Tibial artery (tissue), 4 donors: ENCODE measurements at regions not wholly inside any gene's neighbourhood (a gene's known extent, or its start where the extent isn't known, plus 50 kb on each side); places are given as distances from the start of the nearest gene placed in this dataset.

Source experiments
- DNase-seq, 2 donors: peaks; one replicate each; pipeline ENCODE4 v3.0.0-alpha.2; 2019
- H3K27ac ChIP-seq, 2 donors: fragments of 200-600 bp; sonication (generic) in 1 of 2; 1 replicate in 1 of 2; 2 replicates in 1 of 2; pipeline ENCODE4 v1.5.1; 2018 to 2019; ENCODE audit warnings: mild to moderate bottlenecking in 1 of 2
- H3K27me3 ChIP-seq, 2 donors: fragments of 200-600 bp; sonication (generic) in 1 of 2; one replicate each; pipeline versions ENCODE4 v1.5.1 to v1.6.0; 2016 to 2019
- H3K36me3 ChIP-seq, 3 donors: fragments of 200-600 bp; sonication (generic) in 2 of 3; one replicate each; pipeline ENCODE4 v1.5.1; 2016 to 2019; ENCODE audit warnings: mild to moderate bottlenecking in 2 of 3
- H3K4me1 ChIP-seq, 4 donors: fragments of 200-600 bp; sonication (generic) in 2 of 4; 1 replicate in 3 of 4; 2 replicates in 1 of 4; pipeline ENCODE4 v1.5.1; 2016 to 2019
- H3K4me3 ChIP-seq, 2 donors: fragments of 200-600 bp; sonication (generic) in 1 of 2; 1 replicate in 1 of 2; 2 replicates in 1 of 2; pipeline ENCODE4 v1.5.1; 2018 to 2019; ENCODE audit warnings: mild to moderate bottlenecking in 2 of 2
- H3K9me3 ChIP-seq, 3 donors: fragments of 200-600 bp; sonication (generic) in 1 of 3; one replicate each; pipeline ENCODE4 v1.5.1; 2016 to 2019
- intact Hi-C: fragments of 100-400 bp; cut with DNase I; formaldehyde crosslinking; loops from one replicate; pipeline ENCODE4 v1.15.0; 2023; ENCODE audit warnings: low total_unique reads
- TF ChIP-seq, protein P1 (sequence below), 2 experiments: fragments of 200-600 bp in 1 of 2; fragments of 450-650 bp in 1 of 2; IDR thresholded peaks; one replicate each; pipeline ENCODE4 v1.5.1; 2017 to 2019; ENCODE audit warnings: antibody characterized with exemption in 2 of 2, mild to moderate bottlenecking in 1 of 2, moderate library complexity in 1 of 2

DNA sequence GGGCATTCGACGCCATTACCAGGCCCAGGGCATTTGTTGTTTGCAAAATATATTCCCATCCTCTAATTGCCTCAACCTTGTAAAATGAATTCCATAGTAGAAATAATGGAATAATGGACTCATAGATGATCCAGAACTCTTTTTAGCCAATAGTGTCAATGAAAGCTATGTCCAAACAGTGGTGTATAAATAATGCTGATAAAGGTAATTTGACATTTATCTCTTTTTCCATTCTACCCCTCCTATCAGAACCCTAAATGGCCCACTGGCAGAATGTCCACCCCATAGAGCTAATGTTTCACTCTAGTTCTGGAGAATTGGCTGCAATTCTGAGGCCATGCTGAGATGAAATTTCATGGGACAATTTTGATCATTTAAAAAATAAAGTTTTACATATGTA is 76.4 kb upstream of the DLX6 start:
- no peaks in the 10 kb centered on the region for H3K27me3 ChIP-seq
- intact Hi-C loops, result no loop called here
- TF ChIP-seq, protein P1, sequence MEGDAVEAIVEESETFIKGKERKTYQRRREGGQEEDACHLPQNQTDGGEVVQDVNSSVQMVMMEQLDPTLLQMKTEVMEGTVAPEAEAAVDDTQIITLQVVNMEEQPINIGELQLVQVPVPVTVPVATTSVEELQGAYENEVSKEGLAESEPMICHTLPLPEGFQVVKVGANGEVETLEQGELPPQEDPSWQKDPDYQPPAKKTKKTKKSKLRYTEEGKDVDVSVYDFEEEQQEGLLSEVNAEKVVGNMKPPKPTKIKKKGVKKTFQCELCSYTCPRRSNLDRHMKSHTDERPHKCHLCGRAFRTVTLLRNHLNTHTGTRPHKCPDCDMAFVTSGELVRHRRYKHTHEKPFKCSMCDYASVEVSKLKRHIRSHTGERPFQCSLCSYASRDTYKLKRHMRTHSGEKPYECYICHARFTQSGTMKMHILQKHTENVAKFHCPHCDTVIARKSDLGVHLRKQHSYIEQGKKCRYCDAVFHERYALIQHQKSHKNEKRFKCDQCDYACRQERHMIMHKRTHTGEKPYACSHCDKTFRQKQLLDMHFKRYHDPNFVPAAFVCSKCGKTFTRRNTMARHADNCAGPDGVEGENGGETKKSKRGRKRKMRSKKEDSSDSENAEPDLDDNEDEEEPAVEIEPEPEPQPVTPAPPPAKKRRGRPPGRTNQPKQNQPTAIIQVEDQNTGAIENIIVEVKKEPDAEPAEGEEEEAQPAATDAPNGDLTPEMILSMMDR (IDR thresholded peaks at IDR 0.05), result no peak
- H3K9me3 ChIP-seq, result no peaks in the 10 kb centered on the region
- DNase-seq, result no peak
- H3K27ac ChIP-seq, result no peak overlapping the region
- no peaks in the 10 kb centered on the region for H3K4me1 ChIP-seq
- H3K4me3 ChIP-seq, result no peak overlapping the region
- H3K36me3 ChIP-seq, result no peaks in the 10 kb centered on the region

DNA sequence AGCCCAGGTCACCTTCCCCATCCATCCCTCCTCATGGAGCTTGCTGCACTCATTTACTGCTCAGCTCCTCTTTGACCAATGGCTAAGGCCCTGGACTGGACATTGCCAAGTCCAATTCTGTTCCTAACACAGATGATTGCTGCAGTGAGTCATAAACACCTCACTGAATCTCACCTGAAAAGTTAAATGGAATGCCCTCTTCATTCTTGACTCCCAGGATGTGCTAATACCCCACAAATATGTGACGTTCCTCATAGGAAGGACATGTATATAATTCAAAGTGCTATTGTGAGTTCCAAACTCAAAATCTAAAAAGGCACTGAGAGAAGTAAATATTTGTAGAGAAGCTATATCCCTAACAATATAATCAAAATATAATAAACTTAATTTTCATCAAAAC is 73.5 kb upstream of the DLX6 start:
- H3K27ac ChIP-seq, result no peak overlapping the region
- H3K4me3 ChIP-seq, result no peak overlapping the region

DNA sequence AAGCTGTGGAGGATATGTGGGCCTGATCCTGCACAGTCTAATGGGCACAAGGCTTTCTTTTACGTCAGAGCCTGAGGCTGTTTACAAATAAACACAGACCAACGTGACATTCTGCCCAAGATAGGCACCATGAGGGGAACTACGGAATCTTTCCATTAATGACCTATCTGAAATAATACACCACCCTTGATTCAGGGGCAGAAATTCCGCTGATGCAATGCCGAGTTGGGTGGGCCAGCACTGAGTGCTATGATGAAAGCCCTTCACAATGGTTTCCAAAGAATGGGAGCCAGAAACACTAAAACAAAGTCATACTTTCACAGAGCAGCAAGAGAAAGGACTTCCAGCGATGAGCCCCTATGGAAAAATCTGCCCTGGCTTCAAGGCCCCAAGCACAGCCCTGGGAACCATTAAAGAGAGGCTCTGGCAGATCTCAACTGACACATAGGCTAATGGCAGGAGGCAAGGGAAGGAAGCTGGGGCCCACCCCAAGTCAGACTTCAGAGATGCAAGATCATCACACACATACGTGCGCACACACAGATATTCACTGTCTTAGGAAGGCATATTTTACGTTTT is 72.2 kb upstream of the DLX6 start:
- Histone ChIP-seq H3K4me3 (no peak overlapping the region), H3K27ac (no peak overlapping the region), H3K27me3 (no peaks in the 10 kb centered on the region), H3K4me1 (no peaks in the 10 kb centered on the region), H3K36me3 (no peaks in the 10 kb centered on the region), H3K9me3 (no peaks in the 10 kb centered on the region)
- TF ChIP-seq, protein P1 (IDR thresholded peaks at IDR 0.05), result no peak
- no peak for DNase-seq
- intact Hi-C loops, result no loop called here

More for the DNA sequence above, 73.5 kb upstream of the DLX6 start:
- Histone ChIP-seq H3K36me3 (no peaks in the 10 kb centered on the region), H3K4me1 (no peaks in the 10 kb centered on the region), H3K9me3 (no peaks in the 10 kb centered on the region), H3K27me3 (no peaks in the 10 kb centered on the region)
- DNase-seq, result no peak
- intact Hi-C loops, result no loop called here
- TF ChIP-seq, protein P1 (IDR thresholded peaks at IDR 0.05), result no peak

DNA sequence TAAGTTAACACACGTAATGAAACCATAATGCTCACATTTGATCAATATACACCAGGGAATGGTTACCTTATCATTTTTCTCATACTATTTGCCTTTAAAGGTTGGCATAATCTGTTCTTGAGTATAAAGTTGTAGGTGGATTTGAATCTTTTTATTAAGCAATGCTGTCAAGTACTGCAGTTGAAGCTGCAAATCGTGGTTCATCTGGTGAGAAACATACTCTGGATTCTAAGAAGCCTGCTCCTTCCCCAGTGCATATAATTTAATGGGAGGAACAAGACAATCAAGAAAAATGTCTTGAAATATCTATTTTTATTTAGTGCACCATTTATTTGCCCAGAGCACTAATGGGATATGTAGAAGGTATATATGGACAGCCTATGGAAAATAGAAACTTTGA is 68.7 kb upstream of the DLX6 start:
- H3K9me3 ChIP-seq, result no peaks in the 10 kb centered on the region

DNA sequence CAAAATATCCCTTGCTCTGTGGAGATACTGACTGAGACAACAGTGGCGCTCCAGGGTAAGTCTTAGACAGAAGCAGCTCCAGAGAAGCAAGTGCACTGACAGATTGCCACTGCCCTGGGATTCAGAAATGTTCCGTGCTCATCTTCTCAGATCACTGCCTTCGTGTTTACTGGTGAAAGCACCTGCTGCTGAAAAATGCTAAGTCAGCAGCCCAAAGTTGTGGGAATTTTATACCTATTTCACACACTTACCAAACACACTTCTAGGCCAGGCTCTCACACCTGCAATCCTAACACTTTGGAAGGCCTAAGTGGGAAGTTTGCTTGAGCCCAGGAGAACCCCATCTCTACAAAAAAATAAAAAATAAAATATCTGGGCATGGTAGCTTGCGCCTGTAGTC is 63.2 kb upstream of the DLX6 start:
- intact Hi-C loops, result no loop called here
- H3K4me1 ChIP-seq, result no peaks in the 10 kb centered on the region
- H3K27ac ChIP-seq, result no peak overlapping the region
- TF ChIP-seq, protein P1 (IDR thresholded peaks at IDR 0.05), result no peak
- H3K36me3 ChIP-seq, result no peaks in the 10 kb centered on the region
- DNase-seq, result no peak
- no peaks in the 10 kb centered on the region for H3K27me3 ChIP-seq
- no peak overlapping the region for H3K4me3 ChIP-seq
- no peaks in the 10 kb centered on the region for H3K9me3 ChIP-seq

More for the DNA sequence above, 68.7 kb upstream of the DLX6 start:
- TF ChIP-seq, protein P1 (IDR thresholded peaks at IDR 0.05), result no peak
- no peaks in the 10 kb centered on the region for H3K36me3 ChIP-seq
- no peak overlapping the region for H3K27ac ChIP-seq
- intact Hi-C loops, result no loop called here
- no peaks in the 10 kb centered on the region for H3K4me1 ChIP-seq
- no peak overlapping the region for H3K4me3 ChIP-seq
- H3K27me3 ChIP-seq, result no peaks in the 10 kb centered on the region
- no peak for DNase-seq

DNA sequence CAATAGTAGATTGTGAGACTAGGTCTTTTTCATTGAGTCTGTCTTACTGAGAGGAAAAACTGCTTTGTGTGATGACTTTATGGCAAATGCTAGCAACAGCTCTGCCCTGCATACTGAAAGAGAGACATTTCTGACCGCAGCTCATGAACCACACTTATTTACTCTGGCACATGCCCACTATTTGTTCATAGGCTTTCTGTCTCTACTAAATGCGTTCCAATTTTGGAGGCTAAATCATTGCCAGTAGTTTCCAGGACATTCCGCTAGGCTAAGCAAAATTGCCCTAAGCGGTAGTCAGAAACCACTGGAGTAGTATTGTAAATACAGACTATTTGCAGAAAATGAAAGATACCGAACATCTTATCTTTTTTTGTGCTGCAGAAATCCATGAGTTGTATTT is 55.6 kb upstream of the DLX6 start:
- peak in 1 of 2 donors; percentile 62 for DNase-seq
- no peak overlapping the region for H3K4me3 ChIP-seq
- H3K27ac ChIP-seq, result peak overlapping the region in 1 of 2 donors; percentile 51
- intact Hi-C loops, result no loop called here
- H3K36me3 ChIP-seq, result no peaks in the 10 kb centered on the region
- H3K4me1 ChIP-seq, result peaks cover 0 to 19% (median 13%) of the 10 kb centered on the region in 4 donors
- H3K9me3 ChIP-seq, result no peaks in the 10 kb centered on the region
- TF ChIP-seq, protein P1 (IDR thresholded peaks at IDR 0.05), result peak; percentile 16 to 33
- no peaks in the 10 kb centered on the region for H3K27me3 ChIP-seq
